ENCODE measurements at regions not wholly inside any gene's neighbourhood (a gene's known extent, or its start where the extent isn't known, plus 50 kb on each side); places are given as distances from the start of the nearest gene placed in this dataset.

DNA sequence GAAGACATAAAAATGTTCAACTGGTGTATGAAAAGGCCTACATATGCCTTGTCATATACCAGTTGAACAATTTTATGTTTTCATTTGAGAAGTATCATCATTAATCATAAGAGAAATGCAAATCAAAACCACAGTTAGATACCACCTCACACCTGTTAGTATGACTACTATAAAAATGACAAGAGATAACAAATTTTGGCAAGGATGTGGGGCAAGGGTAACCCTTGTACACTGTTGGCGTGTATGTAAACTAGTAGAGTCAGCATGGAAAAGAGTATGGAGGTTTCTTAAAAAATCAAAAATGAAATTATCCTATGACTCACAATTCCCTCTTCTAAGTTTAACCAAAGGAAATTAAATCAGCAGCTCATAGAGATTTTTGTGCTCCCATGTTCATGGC lies 250.4 kb upstream of the ST8SIA4 start:
- Histone ChIP-seq H4K20me1 (replicated peaks in 1 of 2; ENCODE audit: control insufficient read depth in 1 of 2, insufficient read depth in 2 of 2, low read length in 2 of 2) (no peaks in the 10 kb centered on the region), H3K79me1 (ENCODE audit: low read depth, low read length) (no peaks in the 10 kb centered on the region), H3K14ac (ENCODE audit: insufficient read length) (no peak overlapping the region), H3K23me2 (ENCODE audit: low read depth, low read length) (no peaks in the 10 kb centered on the region), H3K4me2 (ENCODE audit: insufficient read depth in 1 of 2, low read depth in 2 of 2, low read length in 2 of 2) (no peak overlapping the region), H2AFZ (ENCODE audit: low read length) (no peak overlapping the region), H3K4me3 (ENCODE audit: extremely low read depth in 1 of 4, insufficient read depth in 2 of 4, low read depth in 3 of 4, low read length in 4 of 4) (no peak overlapping the region), H3K27ac (ENCODE audit: low read depth, low read length) (no peak overlapping the region), H3K4me1 (replicated peaks in 1 of 4; ENCODE audit: control insufficient read depth in 3 of 4, insufficient read depth in 4 of 4, low read length in 3 of 4) (no peaks in the 10 kb centered on the region), H3K18ac (ENCODE audit: extremely low read depth, low read length) (no peak overlapping the region), H3K79me2 (ENCODE audit: control insufficient read depth in 1 of 2, insufficient read depth in 2 of 2, low read length in 2 of 2) (no peaks in the 10 kb centered on the region), H2AK5ac (ENCODE audit: low read depth, low read length) (no peak overlapping the region), H2BK12ac (ENCODE audit: low read depth, low read length) (no peak overlapping the region), H3K23ac (ENCODE audit: insufficient read length) (no peak overlapping the region), H4K91ac (replicated peaks; ENCODE audit: insufficient read length, low read length) (no peak overlapping the region), H3K36me3 (ENCODE audit: control insufficient read depth in 2 of 4, insufficient read depth in 4 of 4, low read length in 3 of 4) (no peaks in the 10 kb centered on the region), H3K56ac (replicated peaks; ENCODE audit: insufficient read length, low read depth, low read length) (no peak overlapping the region), H2BK15ac (ENCODE audit: low read length) (no peak overlapping the region), H4K8ac (ENCODE audit: extremely low read depth, insufficient read depth, low read length) (no peak overlapping the region), H3K9ac (replicated peaks in 1 of 4; ENCODE audit: extremely low read depth in 1 of 4, low read depth in 3 of 4, low read length in 3 of 4) (no peak overlapping the region), H2BK5ac (ENCODE audit: low read depth, low read length) (no peak overlapping the region), H3K27me3 (replicated peaks in 1 of 4; ENCODE audit: control insufficient read depth in 3 of 4, extremely low read depth in 1 of 4, insufficient read depth in 3 of 4, low read length in 3 of 4) (no peaks in the 10 kb centered on the region), H4K5ac (ENCODE audit: insufficient read length, low read depth, low read length) (no peak overlapping the region), H2BK120ac (replicated peaks; ENCODE audit: low read depth, low read length) (no peak overlapping the region), H2BK20ac (ENCODE audit: low read length) (no peak overlapping the region), H3K4ac (replicated peaks; ENCODE audit: insufficient read length, low read depth, low read length) (no peak overlapping the region), H3K9me3 (ENCODE audit: insufficient read depth in 2 of 2, low read depth in 1 of 2, low read length in 1 of 2) (no peaks in the 10 kb centered on the region)
- ChIA-PET CTCF (ENCODE audit: partially characterized antibody) (no interaction called here), POLR2A (ENCODE audit: partially characterized antibody) (no interaction called here)
- DNase-seq (ENCODE audit: low read depth in 1 of 2, low spot score in 2 of 2): no peak
- no peak for FAIRE-seq
- 84% methylated on average over 1 of the region's 1 CpG; no CpG with 5 or more reads in 1 of the 2 experiments for WGBS, 2 experiments (ENCODE audit: extremely low coverage in 1 of 2, insufficient coverage in 1 of 2, insufficient read length in 1 of 2, insufficient replicate concordance in 2 of 2, low coverage in 1 of 2, low lambda C conversion rate in 2 of 2, missing lambda C conversion rate in 1 of 2)
- TF ChIP-seq JUND (IDR thresholded peaks at IDR 0.05; ENCODE audit: low read length) (no peak), FOSL1 (IDR thresholded peaks at IDR 0.05; ENCODE audit: insufficient read depth, low read depth, low read length) (no peak), ATF2 (IDR thresholded peaks at IDR 0.05; ENCODE audit: low read length) (no peak), POU5F1 (IDR thresholded peaks at IDR 0.05; ENCODE audit: low read depth, low read length) (no peak), KDM4A (IDR thresholded peaks at IDR 0.05; ENCODE audit: low read depth, low read length, severe bottlenecking) (no peak), BRCA1 (IDR thresholded peaks at IDR 0.05; ENCODE audit: low read depth, low read length) (no peak), EGR1 (IDR thresholded peaks at IDR 0.05; ENCODE audit: borderline replicate concordance, low read depth, low read length) (no peak), HDAC6 (IDR thresholded peaks at IDR 0.05; ENCODE audit: low read depth, low read length) (no peak), CBX8 (IDR thresholded peaks at IDR 0.05; ENCODE audit: borderline replicate concordance, low read depth, low read length) (no peak)

Data from H1 (cell line).